Keratinocyte (primary cell): ENCODE measurements at regions not wholly inside any gene's neighbourhood (a gene's known extent, or its start where the extent isn't known, plus 50 kb on each side); places are given as distances from the start of the nearest gene placed in this dataset.
A peak's percentile ranks its signal among the peaks of the same experiment; 100 is the strongest.

Experiments
- DNase-seq: peaks from one replicate; pipeline ENCODE4 v3.0.0-alpha.2; 2011; ENCODE audit warnings: low read depth, missing footprints, low spot score
- FAIRE-seq: peaks from 2 replicates; lab custom pipeline; 2011; peaks lifted over from hg19 to GRCh38; lab: Jason Lieb, UNC
- H2AFZ ChIP-seq: 2 replicates; pipeline ENCODE4 v1.6.0; 2012; ENCODE audit warnings: low read length, control low read depth, inconsistent platforms; ENCODE audit not compliant: control insufficient read depth
- H3K27ac ChIP-seq: 2 replicates; pipeline ENCODE4 v1.5.1; 2011; ENCODE audit warnings: low read length; ENCODE audit not compliant: control insufficient read depth, insufficient read depth
- H3K27me3 ChIP-seq: 3 replicates; pipeline ENCODE4 v1.6.0; 2011; ENCODE audit warnings: low read length; ENCODE audit not compliant: control insufficient read depth, insufficient read depth; ENCODE audit errors: extremely low read depth
- H3K36me3 ChIP-seq, 2 experiments: 2 replicates in 1 of 2; 3 replicates in 1 of 2; pipeline ENCODE4 v1.5.1; 2011; ENCODE audit warnings: low read length in 2 of 2, mild to moderate bottlenecking in 1 of 2; ENCODE audit not compliant: control insufficient read depth in 2 of 2, insufficient read depth in 2 of 2; ENCODE audit errors: extremely low read depth in 1 of 2
- H3K4me1 ChIP-seq: 3 replicates; pipeline ENCODE4 v1.5.1; 2011; ENCODE audit warnings: low read length; ENCODE audit not compliant: control insufficient read depth, insufficient read depth; ENCODE audit errors: extremely low read depth
- H3K4me2 ChIP-seq: 3 replicates; pipeline ENCODE4 v1.6.0; 2011; ENCODE audit warnings: low read depth, low read length; ENCODE audit not compliant: control insufficient read depth, insufficient read depth; ENCODE audit errors: extremely low read depth
- H3K4me3 ChIP-seq, 3 experiments: fragments of 200-600 bp in 1 of 3; sonication (generic) in 1 of 3; 2 replicates in 2 of 3; 3 replicates in 1 of 3; pipeline ENCODE4 v1.5.1; 2011 to 2016; ENCODE audit warnings: low read length in 3 of 3, mild to moderate bottlenecking in 3 of 3, control low read depth in 2 of 3, inconsistent platforms in 1 of 3, low read depth in 1 of 3, mixed read lengths in 1 of 3, mixed run types in 1 of 3, moderate library complexity in 1 of 3; ENCODE audit not compliant: control insufficient read depth in 2 of 3, insufficient read depth in 2 of 3; ENCODE audit errors: extremely low read depth in 1 of 3
- H3K79me2 ChIP-seq: 2 replicates; pipeline ENCODE4 v1.6.0; 2012; ENCODE audit warnings: low read length; ENCODE audit not compliant: control insufficient read depth, insufficient read depth
- H3K9ac ChIP-seq: 3 replicates; pipeline ENCODE4 v1.6.0; 2011; ENCODE audit warnings: low read length; ENCODE audit not compliant: control insufficient read depth, insufficient read depth; ENCODE audit errors: extremely low read depth
- H3K9me1 ChIP-seq: 3 replicates; pipeline ENCODE4 v1.6.0; 2011; ENCODE audit warnings: low read length; ENCODE audit not compliant: control insufficient read depth, insufficient read depth; ENCODE audit errors: extremely low read depth
- H3K9me3 ChIP-seq: 2 replicates; pipeline ENCODE4 v1.5.1; 2012; ENCODE audit warnings: low read depth, low read length; ENCODE audit not compliant: control insufficient read depth
- H4K20me1 ChIP-seq: 3 replicates; pipeline ENCODE4 v1.6.0; 2011; ENCODE audit warnings: low read length; ENCODE audit not compliant: control insufficient read depth, insufficient read depth; ENCODE audit errors: extremely low read depth
- CTCF ChIP-seq, 3 experiments: IDR thresholded peaks in 1 of 3; conservative IDR thresholded peaks in 1 of 3; optimal IDR thresholded peaks in 1 of 3; 2 replicates in 2 of 3; 3 replicates in 1 of 3; pipeline versions ENCODE3 to v1.5.1; 2011; ENCODE audit warnings: low read length in 3 of 3, mild to moderate bottlenecking in 3 of 3, moderate library complexity in 2 of 3, control low read depth in 1 of 3, inconsistent platforms in 1 of 3; ENCODE audit not compliant: insufficient read depth in 2 of 3; ENCODE audit errors: extremely low read depth in 1 of 3
- EZH2 ChIP-seq: IDR thresholded peaks from one replicate; pipeline ENCODE4 v1.6.1; 2012; ENCODE audit warnings: inconsistent platforms, mild to moderate bottlenecking, low read length, moderate library complexity
- dilution Hi-C: fragments of 300-500 bp; cut with MboI; formaldehyde crosslinking; loops from one replicate; pipeline ENCODE4 v1.7.0; 2020; ENCODE audit warnings: low sequenced_read_pairs; ENCODE audit not compliant: extremely low pct_ligation_motif_present

- Histone ChIP-seq H3K9ac (no peak overlapping the region), H3K4me2 (no peak overlapping the region), H3K36me3 (no peaks in the 10 kb centered on the region), H3K27ac (no peak overlapping the region), H3K9me3 (no peaks in the 10 kb centered on the region), H3K27me3 (no peaks in the 10 kb centered on the region), H3K4me3 (no peak overlapping the region), H3K9me1 (no peaks in the 10 kb centered on the region), H3K79me2 (no peaks in the 10 kb centered on the region), H2AFZ (no peak overlapping the region), H3K4me1 (no peaks in the 10 kb centered on the region), H4K20me1 (no peaks in the 10 kb centered on the region)
- TF ChIP-seq EZH2, result no peak
- no peak for TF ChIP-seq CTCF (optimal IDR thresholded peaks at IDR 0.05 in 1 of 3, IDR thresholded peaks at IDR 0.05 in 1 of 3, conservative IDR thresholded peaks at IDR 0.05 in 1 of 3; ENCODE audit: extremely low read depth in 1 of 3, insufficient read depth in 2 of 3, low read length in 3 of 3)
- no peak for DNase-seq
- FAIRE-seq, result no peak
- dilution Hi-C loops, result no loop called here
Observed at GRCh38 chr11:62055970-62056369, 67.8 kb upstream of the INCENP start.

- Histone ChIP-seq H3K9ac (no peak overlapping the region), H3K4me1 (no peaks in the 10 kb centered on the region), H3K79me2 (no peaks in the 10 kb centered on the region), H3K4me2 (no peak overlapping the region), H3K27ac (no peak overlapping the region), H3K27me3 (no peaks in the 10 kb centered on the region), H2AFZ (no peak overlapping the region), H3K4me3 (no peak overlapping the region), H3K9me1 (no peaks in the 10 kb centered on the region), H4K20me1 (no peaks in the 10 kb centered on the region), H3K36me3 (no peaks in the 10 kb centered on the region), H3K9me3 (no peaks in the 10 kb centered on the region)
- DNase-seq (no peak), FAIRE-seq (no peak)
- peak; percentile 50 to 71 (median 52) for TF ChIP-seq CTCF (optimal IDR thresholded peaks at IDR 0.05 in 1 of 3, IDR thresholded peaks at IDR 0.05 in 1 of 3, conservative IDR thresholded peaks at IDR 0.05 in 1 of 3; ENCODE audit: extremely low read depth in 1 of 3, insufficient read depth in 2 of 3, low read length in 3 of 3)
- TF ChIP-seq EZH2, result no peak
- dilution Hi-C loops, result no loop called here
Observed at GRCh38 chr11:62054484-62055121, 69.2 kb upstream of the INCENP start.
